Trophoblast cell (in vitro differentiated cells and primary cell): ENCODE measurements at regions not wholly inside any gene's neighbourhood (a gene's known extent, or its start where the extent isn't known, plus 50 kb on each side); places are given as distances from the start of the nearest gene placed in this dataset.

ENCODE experiments used
- DNase-seq, 2 donors: peaks; one replicate each; pipeline ENCODE4 v3.0.0-alpha.2; 2016
- H2AFZ ChIP-seq: 2 replicates; pipeline ENCODE4 v1.6.1; 2013; ENCODE audit warnings: low read length, moderate library complexity, mild to moderate bottlenecking; ENCODE audit not compliant: insufficient read depth, poor library complexity
- H2AK5ac ChIP-seq: 2 replicates; pipeline ENCODE4 v1.6.1; 2013; ENCODE audit warnings: mild to moderate bottlenecking, low read length
- H2BK120ac ChIP-seq: 2 replicates; pipeline ENCODE4 v1.6.1; 2013; ENCODE audit warnings: low read length, mild to moderate bottlenecking, moderate library complexity; ENCODE audit not compliant: insufficient read depth, poor library complexity
- H2BK12ac ChIP-seq: 2 replicates; pipeline ENCODE4 v1.6.1; 2013; ENCODE audit warnings: mild to moderate bottlenecking, low read length, moderate library complexity
- H2BK5ac ChIP-seq: 2 replicates; pipeline ENCODE4 v1.6.1; 2013; ENCODE audit warnings: low read length, low read depth, moderate library complexity, mild to moderate bottlenecking; ENCODE audit not compliant: poor library complexity
- H3K14ac ChIP-seq: 2 replicates; pipeline ENCODE4 v1.6.1; 2013; ENCODE audit warnings: mild to moderate bottlenecking, low read length
- H3K18ac ChIP-seq: 2 replicates; pipeline ENCODE4 v1.6.1; 2013; ENCODE audit warnings: mild to moderate bottlenecking, low read length
- H3K23ac ChIP-seq: 2 replicates; pipeline ENCODE4 v1.6.1; 2013; ENCODE audit warnings: low read length
- H3K27ac ChIP-seq: 2 replicates; pipeline ENCODE4 v1.5.1; 2013; ENCODE audit warnings: low read depth, mild to moderate bottlenecking, inconsistent platforms, low read length, moderate library complexity
- H3K27me3 ChIP-seq: 2 replicates; pipeline ENCODE4 v1.6.1; 2013; ENCODE audit warnings: inconsistent platforms, mild to moderate bottlenecking, low read length, moderate library complexity; ENCODE audit not compliant: insufficient read depth
- H3K36me3 ChIP-seq, 2 experiments: 1 replicate in 1 of 2; 2 replicates in 1 of 2; pipeline ENCODE4 v1.6.1; 2013; ENCODE audit warnings: low read length in 2 of 2, mild to moderate bottlenecking in 2 of 2, moderate library complexity in 1 of 2; ENCODE audit not compliant: insufficient read depth in 2 of 2, control insufficient read depth in 1 of 2
- H3K4ac ChIP-seq: 2 replicates; pipeline ENCODE4 v1.6.1; 2013; ENCODE audit warnings: low read depth, mild to moderate bottlenecking, low read length, moderate library complexity
- H3K4me1 ChIP-seq, 2 experiments: 1 replicate in 1 of 2; 2 replicates in 1 of 2; pipeline ENCODE4 v1.6.1; 2013; ENCODE audit warnings: low read length in 2 of 2, mild to moderate bottlenecking in 2 of 2, moderate library complexity in 1 of 2; ENCODE audit not compliant: insufficient read depth in 2 of 2, control insufficient read depth in 1 of 2
- H3K4me2 ChIP-seq: 2 replicates; pipeline ENCODE4 v1.6.1; 2013; ENCODE audit warnings: inconsistent platforms, mild to moderate bottlenecking, low read length, moderate library complexity
- H3K4me3 ChIP-seq: 2 replicates; pipeline ENCODE4 v1.5.1; 2013; ENCODE audit warnings: mild to moderate bottlenecking, low read depth, low read length, inconsistent platforms
- H3K79me1 ChIP-seq: one replicate; pipeline ENCODE4 v1.6.1; 2013; ENCODE audit warnings: low read length
- H3K79me2 ChIP-seq: 2 replicates; pipeline ENCODE4 v1.6.1; 2013; ENCODE audit warnings: low read length, mild to moderate bottlenecking; ENCODE audit not compliant: control insufficient read depth, insufficient read depth, poor library complexity
- H3K9ac ChIP-seq: 2 replicates; pipeline ENCODE4 v1.6.1; 2013; ENCODE audit warnings: mild to moderate bottlenecking, low read length
- H3K9me3 ChIP-seq: 2 replicates; pipeline ENCODE4 v1.6.1; 2013; ENCODE audit warnings: low read depth, mild to moderate bottlenecking, control low read depth, inconsistent platforms, low read length; ENCODE audit not compliant: insufficient read depth
- H4K12ac ChIP-seq: 2 replicates; pipeline ENCODE4 v1.6.1; 2013; ENCODE audit warnings: low read depth, mild to moderate bottlenecking, low read length, moderate library complexity
- H4K8ac ChIP-seq: 2 replicates; pipeline ENCODE4 v1.6.1; 2013; ENCODE audit warnings: low read depth, mild to moderate bottlenecking, low read length, moderate library complexity
- H4K91ac ChIP-seq: one replicate; pipeline ENCODE4 v1.6.1; 2013; ENCODE audit warnings: low read depth, mild to moderate bottlenecking, low read length, moderate library complexity
- WGBS: extraction: QIAGEN DNeasy Blood & Tissue Kit; methylation state at CpG from one replicate; pipeline ENCODE4 v1.1.7; 2013; ENCODE audit warnings: missing lambda C conversion rate; ENCODE audit not compliant: insufficient read length, insufficient coverage; ENCODE audit errors: extremely low coverage; 5-methylcytosine and 5-hydroxymethylcytosine counted together

DNA sequence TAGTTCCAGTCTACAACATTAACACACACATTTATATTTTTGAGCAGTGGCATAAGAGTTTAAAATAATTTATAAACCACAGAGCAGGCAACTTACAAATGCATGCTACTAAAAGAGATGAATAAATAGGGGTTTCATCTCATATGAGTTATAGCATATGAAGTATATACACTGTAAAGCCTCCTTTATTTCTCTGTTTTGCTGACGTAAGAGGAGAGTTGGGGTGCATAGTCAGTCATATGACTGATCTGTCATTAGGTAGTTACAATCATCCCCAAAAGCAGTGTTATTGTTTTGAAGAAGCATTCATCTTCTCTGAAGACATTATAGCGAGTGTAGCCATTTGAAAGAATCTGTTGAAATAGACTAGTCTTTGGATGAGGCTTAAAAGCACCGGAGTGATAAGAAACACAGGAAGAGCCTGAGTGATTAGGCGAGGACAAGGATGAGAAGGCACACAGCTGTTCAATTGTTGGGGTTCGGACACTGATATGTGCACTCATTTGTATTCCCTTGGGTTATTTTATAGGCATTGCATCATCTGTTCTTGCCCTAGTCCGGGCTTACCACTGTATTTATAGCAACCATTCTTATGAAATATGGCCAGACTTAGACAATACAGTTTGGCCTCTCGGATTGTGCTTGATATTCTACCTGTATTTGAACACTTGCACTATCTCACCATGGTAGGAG, 325.7 kb downstream of the SAMD5 start:
- Histone ChIP-seq H3K27ac (no peak overlapping the region), H2BK12ac (no peak overlapping the region), H3K9ac (no peak overlapping the region), H2AFZ (no peak overlapping the region), H3K23ac (no peak overlapping the region), H2BK120ac (no peak overlapping the region), H3K4me1 (no peaks in the 10 kb centered on the region), H3K79me1 (no peaks in the 10 kb centered on the region), H3K4ac (no peak overlapping the region), H3K14ac (no peak overlapping the region), H2BK5ac (no peak overlapping the region), H3K36me3 (no peaks in the 10 kb centered on the region), H4K8ac (no peak overlapping the region), H4K91ac (no peak overlapping the region), H3K4me2 (no peak overlapping the region), H3K18ac (no peak overlapping the region), H3K27me3 (no peaks in the 10 kb centered on the region), H3K4me3 (no peak overlapping the region), H3K79me2 (no peaks in the 10 kb centered on the region), H2AK5ac (no peak overlapping the region), H4K12ac (no peak overlapping the region), H3K9me3 (no peaks in the 10 kb centered on the region)
- no peak for DNase-seq
- no CpG with 5 or more reads among the region's 7 CpGs for WGBS

GRCh38 chr6:147837540-147837939, 329.1 kb downstream of the SAMD5 start:
- Histone ChIP-seq H2BK12ac (no peak overlapping the region), H3K36me3 (no peaks in the 10 kb centered on the region), H3K4ac (no peak overlapping the region), H4K12ac (no peak overlapping the region), H3K14ac (no peak overlapping the region), H2BK120ac (no peak overlapping the region), H3K4me1 (no peaks in the 10 kb centered on the region), H4K91ac (no peak overlapping the region), H3K4me3 (no peak overlapping the region), H3K23ac (no peak overlapping the region), H3K9ac (no peak overlapping the region), H2AK5ac (no peak overlapping the region), H4K8ac (no peak overlapping the region), H3K4me2 (no peak overlapping the region), H3K27ac (no peak overlapping the region), H2BK5ac (no peak overlapping the region), H3K9me3 (no peaks in the 10 kb centered on the region), H3K79me1 (no peaks in the 10 kb centered on the region), H2AFZ (no peak overlapping the region), H3K27me3 (no peaks in the 10 kb centered on the region), H3K79me2 (no peaks in the 10 kb centered on the region), H3K18ac (no peak overlapping the region)
- DNase-seq = no peak
- WGBS = no CpG with 5 or more reads among the region's 4 CpGs

DNA sequence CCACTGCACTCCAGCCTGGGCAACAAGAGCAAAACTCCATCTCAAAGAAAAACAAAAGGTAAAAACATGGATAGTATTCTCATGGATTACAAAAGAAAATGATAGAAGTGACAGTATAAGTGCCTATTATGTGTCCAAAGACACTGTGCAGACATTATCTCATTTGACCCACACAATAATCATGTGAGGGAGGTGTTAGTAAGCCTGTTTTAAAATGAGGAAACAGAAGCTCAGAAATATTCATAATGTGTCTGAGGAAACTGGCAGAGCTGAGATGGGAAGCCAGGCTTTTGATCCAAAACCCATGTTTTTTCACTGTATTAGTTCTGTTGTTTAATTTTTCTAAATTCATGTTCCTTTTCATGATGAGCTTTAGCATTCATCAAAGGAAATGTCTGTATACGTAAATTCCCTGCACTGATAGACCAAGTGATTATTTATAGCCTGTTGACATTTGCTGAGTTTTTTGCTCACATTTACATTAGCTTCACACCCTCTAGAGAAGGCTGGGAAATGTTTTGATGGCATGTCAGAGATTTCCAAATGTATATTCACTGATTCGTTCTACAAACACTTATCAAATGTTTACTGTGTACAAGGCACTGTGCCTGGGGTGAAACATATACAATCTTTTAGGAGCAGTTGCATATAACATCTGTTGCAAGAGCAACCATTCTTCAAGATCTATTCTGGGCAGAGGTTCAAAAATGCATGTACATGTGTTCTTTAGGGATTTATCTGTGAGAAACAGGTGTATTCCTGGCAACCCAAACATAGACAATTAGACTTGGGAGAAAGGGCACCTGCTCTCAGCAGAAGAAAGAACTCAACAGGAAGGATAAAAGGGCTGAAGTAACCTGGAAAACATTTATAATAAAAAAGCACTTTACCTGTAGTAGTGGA, 331.5 kb downstream of the SAMD5 start:
- Histone ChIP-seq H2BK5ac (no peak overlapping the region), H4K8ac (no peak overlapping the region), H3K27ac (no peak overlapping the region), H3K79me1 (no peaks in the 10 kb centered on the region), H3K36me3 (no peaks in the 10 kb centered on the region), H4K91ac (no peak overlapping the region), H2BK12ac (no peak overlapping the region), H3K9ac (no peak overlapping the region), H3K4me1 (no peaks in the 10 kb centered on the region), H3K18ac (no peak overlapping the region), H3K79me2 (no peaks in the 10 kb centered on the region), H3K4me3 (no peak overlapping the region), H2BK120ac (no peak overlapping the region), H3K4me2 (no peak overlapping the region), H3K27me3 (no peaks in the 10 kb centered on the region), H3K4ac (no peak overlapping the region), H3K23ac (no peak overlapping the region), H4K12ac (no peak overlapping the region), H2AFZ (no peak overlapping the region), H3K14ac (no peak overlapping the region), H2AK5ac (no peak overlapping the region), H3K9me3 (no peaks in the 10 kb centered on the region)
- no peak for DNase-seq
- WGBS = no CpG with 5 or more reads among the region's 2 CpGs

DNA sequence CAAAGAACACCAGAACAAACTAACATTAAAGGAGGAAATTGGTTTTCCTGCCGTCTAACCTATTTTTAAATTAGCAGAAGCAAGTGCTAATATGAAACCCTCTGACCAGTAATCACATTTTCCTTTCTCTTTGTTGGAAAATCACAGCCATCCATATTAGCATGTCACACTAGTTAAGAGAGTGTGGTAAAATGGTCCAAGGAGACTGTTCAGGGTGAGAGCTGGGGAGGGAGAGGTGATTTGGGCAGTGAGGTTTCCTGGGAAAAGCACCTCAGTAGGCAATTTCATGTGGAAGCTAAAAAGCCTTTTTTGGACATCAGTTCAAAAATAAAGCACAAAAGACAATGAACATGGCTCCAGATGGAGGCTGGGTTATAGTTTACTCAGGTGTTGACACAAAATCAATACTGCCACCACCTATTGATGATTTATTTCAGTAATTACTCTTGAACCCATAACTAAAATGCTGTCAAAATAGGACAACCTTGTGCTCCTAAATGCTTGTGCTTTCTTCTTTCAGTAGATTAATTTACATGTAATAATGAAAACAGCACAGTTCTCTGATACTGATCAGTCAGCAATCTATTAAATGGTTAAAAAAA, 333.2 kb downstream of the SAMD5 start:
- no peak overlapping the region for H4K12ac ChIP-seq
- no peaks in the 10 kb centered on the region for H3K79me2 ChIP-seq
- H4K8ac ChIP-seq = no peak overlapping the region
- H3K79me1 ChIP-seq = no peaks in the 10 kb centered on the region
- no peak overlapping the region for H2AFZ ChIP-seq
- H3K4me3 ChIP-seq = no peak overlapping the region
- no peak overlapping the region for H3K4ac ChIP-seq
- H3K23ac ChIP-seq = no peak overlapping the region
- no CpG with 5 or more reads among the region's 1 CpG for WGBS
- no peaks in the 10 kb centered on the region for H3K36me3 ChIP-seq
- DNase-seq = no peak
- H3K27ac ChIP-seq = no peak overlapping the region
- no peak overlapping the region for H3K18ac ChIP-seq
- no peak overlapping the region for H4K91ac ChIP-seq
- no peak overlapping the region for H2BK12ac ChIP-seq
- no peaks in the 10 kb centered on the region for H3K9me3 ChIP-seq
- H2BK120ac ChIP-seq = no peak overlapping the region
- no peak overlapping the region for H3K14ac ChIP-seq
- no peaks in the 10 kb centered on the region for H3K4me1 ChIP-seq
- H2BK5ac ChIP-seq = no peak overlapping the region
- no peak overlapping the region for H3K9ac ChIP-seq
- H2AK5ac ChIP-seq = no peak overlapping the region
- H3K4me2 ChIP-seq = no peak overlapping the region
- no peaks in the 10 kb centered on the region for H3K27me3 ChIP-seq
